Pancreas (tissue), 10 donors: ENCODE measurements at regions not wholly inside any gene's neighbourhood (a gene's known extent, or its start where the extent isn't known, plus 50 kb on each side); places are given as distances from the start of the nearest gene placed in this dataset.

ENCODE experiments used
- ATAC-seq, 4 donors: fragments of 200-7000 bp; cut with Tn5 transposase; one replicate each; pipeline versions ENCODE4 v1.8.0 to v1.9.1; 2020; ENCODE audit warnings: mild to moderate bottlenecking in 4 of 4, moderate library complexity in 4 of 4
- DNase-seq, 6 donors: peaks; one replicate each; pipeline ENCODE4 v3.0.0-alpha.2; 2020
- FAIRE-seq: peaks from 2 replicates; lab custom pipeline; 2012; peaks lifted over from hg19 to GRCh38; lab: Jason Lieb, UNC
- H3K27ac ChIP-seq, 4 donors: fragments of 200-600 bp; sonication (generic); 1 replicate in 3 of 4; 2 replicates in 1 of 4; pipeline versions ENCODE4 v1.5.0 to v1.8.0; 2020
- H3K27me3 ChIP-seq, 4 donors: fragments of 200-600 bp; one replicate each; pipeline ENCODE4 v1.8.0; 2021
- H3K36me3 ChIP-seq, 3 donors: fragments of 200-600 bp; sonication (generic) in 1 of 3; one replicate each; pipeline versions ENCODE4 v1.5.0 to v1.8.0; 2020 to 2021
- H3K4me1 ChIP-seq, 3 donors: fragments of 200-600 bp; one replicate each; pipeline ENCODE4 v1.8.0; 2021
- H3K4me3 ChIP-seq, 4 donors: fragments of 200-600 bp; sonication (generic) in 2 of 4; one replicate each; pipeline versions ENCODE4 v1.5.0 to v1.8.0; 2020 to 2021
- H3K9me3 ChIP-seq, 4 donors: fragments of 200-600 bp; one replicate each; pipeline ENCODE4 v1.8.0; 2021
- CTCF ChIP-seq, 4 donors: fragments of 200-600 bp; sonication (generic) in 3 of 4; IDR thresholded peaks; one replicate each; pipeline versions ENCODE4 v1.5.0 to v1.8.0; 2021; ENCODE audit warnings: antibody characterized with exemption in 4 of 4
- WGBS, 2 donors: extraction: QIAGEN DNeasy Blood & Tissue Kit; methylation state at CpG; one replicate each; pipeline ENCODE4 v1.1.7; 2013; 5-methylcytosine and 5-hydroxymethylcytosine counted together
- intact Hi-C, 3 donors: fragments of 100-400 bp; cut with DNase I; formaldehyde crosslinking; loops; one replicate each; pipeline versions ENCODE4 v1.11.1 to v1.14.2; 2022
- donor health status: healthy with polysubstance abuse.
- donor health status: DM: no; HTN: no; CAD: no; lungs with moderate emphysema.
- donor health status: DM: no; HTN: no; CAD: no.
- donor health status: control.
- donor health status: control.
- donor health status: Bipolar disorder and iron deficiency.
- donor health status: DM: yes; HTN: yes; CAD: no.
- donor health status: DM: no; HTN: no; CAD: no.
- donor health status: DM: no; HTN: no; CAD: no.
- donor health status: DM: yes; HTN: yes; CAD: no.

- WGBS, 2 donors: 85 to 89% methylated on average over 1 of the region's 1 CpG
- H3K27me3 ChIP-seq: no peaks in the 10 kb centered on the region
- H3K9me3 ChIP-seq: no peaks in the 10 kb centered on the region
- no peak overlapping the region for H3K4me3 ChIP-seq
- ATAC-seq (no peak), DNase-seq (no peak), FAIRE-seq (no peak)
- TF ChIP-seq CTCF (IDR thresholded peaks at IDR 0.05): no peak
- no peaks in the 10 kb centered on the region for H3K36me3 ChIP-seq
- intact Hi-C loops: no loop called here
- H3K4me1 ChIP-seq: peaks cover 0 to 4% (median 3%) of the 10 kb centered on the region in 3 donors
- no peak overlapping the region for H3K27ac ChIP-seq
Observed at GRCh38 chr18:30132959-30133358, 909.6 kb downstream of the DSC3 start.

GRCh38 chr18:30121397-30121796, 921.1 kb downstream of the DSC3 start:
- TF ChIP-seq CTCF (IDR thresholded peaks at IDR 0.05): no peak
- DNase-seq (no peak), ATAC-seq (no peak), FAIRE-seq (no peak)
- Histone ChIP-seq H3K27ac (no peak overlapping the region), H3K4me3 (no peak overlapping the region), H3K36me3 (no peaks in the 10 kb centered on the region), H3K27me3 (no peaks in the 10 kb centered on the region), H3K4me1 (no peaks in the 10 kb centered on the region), H3K9me3 (peaks cover 0 to 5% (median 0%) of the 10 kb centered on the region in 4 donors)
- WGBS, 2 donors: 48 to 65% methylated on average over 1 of the region's 1 CpG
- intact Hi-C loops: no loop called here

GRCh38 chr18:30113454-30113853, 929.1 kb downstream of the DSC3 start:
- no peaks in the 10 kb centered on the region for H3K36me3 ChIP-seq
- DNase-seq: no peak
- no peaks in the 10 kb centered on the region for H3K27me3 ChIP-seq
- no peak for ATAC-seq
- intact Hi-C loops: no loop called here
- H3K4me1 ChIP-seq: no peaks in the 10 kb centered on the region
- no peak for TF ChIP-seq CTCF (IDR thresholded peaks at IDR 0.05)
- H3K27ac ChIP-seq: no peak overlapping the region
- no peak for FAIRE-seq
- peaks cover 0 to 1% (median 0%) of the 10 kb centered on the region in 4 donors for H3K9me3 ChIP-seq
- no peak overlapping the region for H3K4me3 ChIP-seq

GRCh38 chr18:30106356-30106755, 936.2 kb downstream of the DSC3 start:
- FAIRE-seq: no peak
- 74 to 92% methylated on average over 1 of the region's 1 CpG for WGBS, 2 donors

GRCh38 chr18:30103881-30104280, 938.7 kb downstream of the DSC3 start:
- Histone ChIP-seq H3K36me3 (no peaks in the 10 kb centered on the region), H3K4me1 (no peaks in the 10 kb centered on the region), H3K27me3 (no peaks in the 10 kb centered on the region), H3K4me3 (no peak overlapping the region), H3K9me3 (no peaks in the 10 kb centered on the region), H3K27ac (no peak overlapping the region)
- intact Hi-C loops: no loop called here
- no peak for ATAC-seq
- no peak for DNase-seq
- no peak for TF ChIP-seq CTCF (IDR thresholded peaks at IDR 0.05)
- no peak for FAIRE-seq
- 38 to 40% methylated on average over 2 of the region's 2 CpGs for WGBS, 2 donors

More at GRCh38 chr18:30106356-30106755, 936.2 kb downstream of the DSC3 start:
- Histone ChIP-seq H3K4me1 (no peaks in the 10 kb centered on the region), H3K36me3 (no peaks in the 10 kb centered on the region), H3K27me3 (no peaks in the 10 kb centered on the region), H3K27ac (no peak overlapping the region), H3K9me3 (no peaks in the 10 kb centered on the region), H3K4me3 (no peak overlapping the region)
- no peak for DNase-seq
- intact Hi-C loops: no loop called here
- ATAC-seq: no peak
- TF ChIP-seq CTCF (IDR thresholded peaks at IDR 0.05): no peak
